SIG-M5 treated with dmso at 0.1 percent for 504 hours (cell line): ENCODE measurements at regions not wholly inside any gene's neighbourhood (a gene's known extent, or its start where the extent isn't known, plus 50 kb on each side); places are given as distances from the start of the nearest gene placed in this dataset.
"Not testable (repeated sequence)": the region's sequence is repeated elsewhere in the genome, so short reads cannot be mapped to it uniquely, and the experiment has no call there.

Experiments
- DNase-seq: peaks from one replicate; lab custom pipeline; 2025; ENCODE audit not compliant: unreplicated experiment; lab: John Stamatoyannopoulos, UW

DNA sequence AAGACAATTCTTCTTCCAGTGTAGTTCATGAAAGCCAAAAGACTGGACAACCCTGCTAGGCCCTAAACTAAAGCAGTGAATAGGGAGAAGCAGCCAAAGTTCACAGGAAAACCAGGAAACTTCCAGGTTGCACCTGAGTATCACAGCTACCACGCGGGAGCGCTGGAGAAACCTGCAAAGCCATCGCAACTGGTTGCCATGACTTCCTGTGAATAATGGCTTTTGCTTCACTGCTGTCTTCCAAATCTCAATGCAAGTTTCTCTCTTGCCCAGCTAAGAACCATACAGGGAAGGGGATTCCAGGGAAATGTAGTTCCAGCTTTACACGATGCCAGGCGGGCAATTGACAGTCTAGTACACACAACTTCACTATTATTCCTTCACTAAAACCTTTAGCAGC is 114.1 kb downstream of the GXYLT1 start:
- no peak for DNase-seq

DNA sequence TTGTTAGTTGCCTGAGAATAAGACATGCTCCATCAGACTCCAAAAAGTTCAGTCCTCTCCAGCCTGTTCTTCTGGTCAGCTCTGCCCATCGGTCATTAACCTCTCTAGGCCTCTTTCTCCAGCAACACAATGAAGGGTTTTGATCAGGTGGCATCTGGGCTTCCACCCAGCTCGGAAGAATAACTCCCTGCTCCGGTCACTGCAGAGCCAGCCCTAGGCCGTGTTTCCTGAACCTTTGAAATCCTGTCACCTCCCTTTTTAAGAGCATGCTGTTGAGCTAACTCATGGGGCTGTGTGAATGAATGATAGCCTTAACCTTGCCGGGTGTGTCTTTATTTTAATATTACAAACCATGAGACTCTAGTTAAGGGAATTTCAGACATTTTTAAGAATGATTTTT is 117.1 kb downstream of the GXYLT1 start:
- DNase-seq = no peak

GRCh38 chr12:42024495-42024830 is 120.2 kb downstream of the GXYLT1 start:
- DNase-seq = no peak

GRCh38 chr12:42023733-42024494 is 120.8 kb downstream of the GXYLT1 start:
- DNase-seq = peak; percentile 65

GRCh38 chr12:42021937-42022336 is 122.7 kb downstream of the GXYLT1 start:
- DNase-seq = not testable (repeated sequence)

GRCh38 chr12:42021469-42021868 is 123.2 kb downstream of the GXYLT1 start:
- DNase-seq = no peak

DNA sequence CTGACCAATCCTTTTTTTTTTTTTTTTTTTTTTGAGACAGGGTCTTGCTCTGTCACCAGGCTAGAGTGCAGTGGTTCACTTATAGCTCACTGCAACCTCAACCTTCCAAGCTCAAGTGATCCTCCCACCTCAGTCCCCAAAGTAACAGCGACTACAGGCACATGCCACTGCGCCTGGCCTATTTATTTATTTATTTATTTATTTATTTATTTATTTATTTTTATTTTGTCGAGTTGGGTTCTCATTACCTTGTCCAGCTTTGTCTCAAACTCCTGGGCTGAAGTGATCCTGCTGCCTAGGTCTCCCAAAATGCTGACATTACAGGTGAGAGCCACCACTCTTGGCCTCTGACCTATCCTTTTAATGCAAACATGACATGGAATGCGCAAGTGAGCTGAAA is 124.4 kb downstream of the GXYLT1 start:
- no peak for DNase-seq

- no peak for DNase-seq
Observed at GRCh38 chr12:42019746-42020145, 124.9 kb downstream of the GXYLT1 start.

- no peak for DNase-seq
Observed at GRCh38 chr12:42017051-42017450, 127.6 kb downstream of the GXYLT1 start.

DNA sequence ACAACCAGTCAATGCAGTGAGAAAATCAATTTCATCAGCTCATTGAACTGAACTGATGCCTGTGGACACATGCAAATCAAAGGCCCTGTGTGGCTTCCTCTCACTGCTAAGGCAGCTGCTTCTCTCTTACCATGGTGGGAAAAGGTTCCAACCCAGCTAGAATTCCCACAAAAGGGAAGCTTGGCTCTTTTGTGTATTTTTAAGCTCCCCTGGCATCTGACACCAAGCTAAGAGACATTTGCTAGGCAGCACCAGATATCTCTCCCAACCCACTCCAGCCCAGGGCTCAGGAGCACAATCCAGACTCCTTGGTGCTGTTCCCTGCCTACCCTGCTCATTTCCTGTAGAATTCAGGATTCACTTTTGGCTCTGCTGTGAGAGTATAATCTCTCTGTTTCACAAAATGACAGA is 129.6 kb downstream of the GXYLT1 start:
- DNase-seq = no peak

GRCh38 chr12:42012501-42012900 is 132.2 kb downstream of the GXYLT1 start:
- DNase-seq = not testable (repeated sequence)

DNA sequence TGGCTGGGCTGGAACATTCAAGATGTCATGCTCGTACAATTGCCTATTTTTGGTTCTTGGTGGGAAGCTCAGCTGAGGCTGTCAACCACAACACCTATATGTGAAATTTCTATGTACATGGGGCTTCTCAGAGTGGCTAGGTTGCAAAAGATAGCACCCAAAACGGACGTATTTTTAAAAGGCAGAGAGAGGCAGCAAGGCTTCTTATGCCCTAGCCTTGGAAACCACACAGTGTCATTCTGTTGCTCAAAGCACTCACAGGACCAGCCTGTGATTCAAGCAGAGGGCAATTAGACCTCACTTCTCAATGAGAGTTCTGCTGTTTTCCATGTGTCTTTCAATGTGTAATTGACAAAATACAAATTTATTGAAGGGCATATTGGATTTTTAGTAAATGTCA is 134.0 kb downstream of the GXYLT1 start:
- no peak for DNase-seq

DNA sequence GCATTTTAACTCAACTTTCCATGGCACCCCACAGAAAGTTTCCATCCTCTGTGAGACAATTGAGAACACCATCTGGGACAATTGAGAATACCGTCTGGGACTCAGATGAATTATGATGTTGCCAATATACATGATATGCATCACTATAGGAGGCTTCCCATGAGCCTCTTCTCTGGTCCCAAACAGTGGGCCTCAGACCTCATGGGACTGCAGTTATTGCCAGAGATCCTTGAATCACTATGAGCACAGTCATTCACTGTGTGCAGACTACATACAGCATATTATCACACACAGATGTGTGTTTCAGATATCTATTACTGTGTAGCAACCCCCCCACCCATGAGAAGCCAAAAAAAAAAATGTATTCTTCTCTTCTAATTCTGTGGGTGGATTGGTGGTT is 134.4 kb downstream of the GXYLT1 start:
- DNase-seq = no peak

DNA sequence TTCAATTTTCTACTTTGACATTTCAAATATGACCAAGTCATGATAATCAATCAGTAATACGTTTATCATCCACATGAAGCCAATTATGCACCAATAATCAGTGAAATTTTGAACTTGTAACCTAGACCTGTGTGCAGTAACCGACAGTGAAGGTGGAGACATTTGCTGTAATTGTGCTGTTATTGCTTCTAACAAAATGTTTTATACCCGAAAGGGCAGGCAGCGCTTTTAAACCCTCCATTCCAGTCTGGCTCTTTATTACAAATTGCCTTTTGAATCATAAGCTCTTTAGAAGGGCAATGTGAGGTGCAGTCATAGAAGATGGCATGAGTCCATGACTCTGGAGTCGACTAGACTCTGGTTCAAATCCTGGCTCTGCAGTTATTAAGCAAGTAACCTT is 135.7 kb downstream of the GXYLT1 start:
- no peak for DNase-seq

DNA sequence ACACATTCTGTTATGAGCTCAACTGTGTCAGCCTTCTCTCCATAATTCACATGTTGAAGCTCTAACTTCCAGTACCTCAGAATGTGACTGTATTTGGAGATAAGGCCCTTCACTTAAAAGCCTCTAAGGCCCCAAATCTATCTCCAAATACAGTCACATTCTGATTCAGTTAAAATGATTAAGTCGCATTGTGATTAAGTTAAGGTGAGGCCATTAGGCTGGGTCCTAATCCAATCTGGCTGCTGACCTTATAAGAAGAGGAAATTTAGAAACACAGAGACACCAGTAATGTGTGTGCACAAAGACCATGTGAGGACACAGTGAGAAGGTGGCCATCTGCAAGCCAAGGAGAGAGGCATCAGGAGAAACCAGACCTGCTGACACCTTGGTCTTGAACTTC is 141.6 kb downstream of the GXYLT1 start:
- no peak for DNase-seq

DNA sequence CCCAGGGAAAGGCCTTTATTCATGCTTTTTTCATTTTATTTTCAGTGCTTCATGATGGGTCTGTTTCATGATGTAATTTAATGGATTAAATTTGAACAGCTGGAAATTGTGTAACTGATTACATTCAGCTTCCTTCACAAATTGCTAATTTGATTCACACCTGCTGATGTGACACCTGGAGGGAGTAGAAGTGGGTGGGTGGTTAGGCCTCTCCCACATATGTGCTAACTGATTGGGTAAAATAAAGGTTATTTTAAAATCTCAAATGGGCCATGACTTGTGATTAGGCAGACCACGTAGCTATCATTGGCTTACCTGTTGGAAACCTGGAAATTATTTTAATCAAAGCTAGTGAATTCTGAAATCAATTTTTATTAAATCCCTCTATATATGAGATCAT is 142.1 kb downstream of the GXYLT1 start:
- DNase-seq = no peak

- DNase-seq = no peak
Observed at GRCh38 chr12:41998436-41998835, 146.2 kb downstream of the GXYLT1 start.

GRCh38 chr12:41993283-41993682 is 151.4 kb downstream of the GXYLT1 start:
- DNase-seq = no peak

GRCh38 chr12:41992692-41993215 is 151.9 kb downstream of the GXYLT1 start:
- DNase-seq = no peak

DNA sequence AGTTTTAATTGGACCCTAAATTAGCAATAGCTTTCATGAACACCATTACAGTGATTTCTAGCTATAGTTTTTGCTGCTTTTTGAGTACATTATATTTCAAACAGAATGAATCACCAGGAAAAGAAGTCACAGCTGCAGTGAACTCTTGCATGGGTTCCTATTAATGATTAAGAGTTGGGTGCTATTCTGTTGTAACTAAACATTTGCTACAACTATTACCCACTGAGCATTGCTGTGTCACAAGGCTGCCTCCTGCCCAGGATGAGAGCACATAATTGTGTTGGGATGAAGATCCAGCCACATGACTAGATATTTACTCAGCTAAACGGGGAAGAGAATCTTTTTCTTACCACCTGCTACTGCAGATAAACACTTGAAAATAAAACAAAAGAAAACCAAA is 152.7 kb downstream of the GXYLT1 start:
- no peak for DNase-seq

GRCh38 chr12:41988715-41989114 is 156.0 kb downstream of the GXYLT1 start:
- no peak for DNase-seq

GRCh38 chr12:41986513-41986912 is 158.2 kb downstream of the GXYLT1 start:
- not testable (repeated sequence) for DNase-seq

GRCh38 chr12:41983856-41984255 is 160.8 kb downstream of the GXYLT1 start:
- DNase-seq = no peak
